ENCODE measurements at regions not wholly inside any gene's neighbourhood (a gene's known extent, or its start where the extent isn't known, plus 50 kb on each side); places are given as distances from the start of the nearest gene placed in this dataset.

DNA sequence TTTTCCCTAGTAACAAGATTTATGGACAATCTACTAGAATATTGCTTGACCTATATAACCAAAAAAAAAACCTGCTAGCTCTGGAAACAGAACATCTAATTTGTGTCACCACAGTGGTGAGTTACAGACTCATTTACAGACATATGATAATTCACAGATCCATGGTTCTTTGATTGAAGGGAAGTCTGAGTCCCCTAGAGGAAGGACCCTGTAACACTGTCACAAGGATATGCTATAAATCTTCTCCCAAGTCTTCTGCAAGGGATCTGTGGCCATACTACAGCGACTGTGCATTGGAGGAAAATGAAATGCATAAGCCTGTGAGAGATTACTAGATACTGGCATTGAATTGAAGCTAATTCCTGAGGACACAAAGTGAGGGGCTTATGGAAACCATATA lies 630.6 kb upstream of the SGCD start:
- H3K79me2 ChIP-seq (ENCODE audit: control insufficient read depth, insufficient read depth, low read length) = no peaks in the 10 kb centered on the region
- no TSS peak for BruUV-seq (replicated peaks)
- H3K9me3 ChIP-seq (replicated peaks; ENCODE audit: control insufficient read depth, insufficient read depth, low read length) = no peaks in the 10 kb centered on the region
- H4K20me1 ChIP-seq (replicated peaks; ENCODE audit: control insufficient read depth, extremely low read depth, insufficient read depth, low read length) = no peaks in the 10 kb centered on the region
- no peaks in the 10 kb centered on the region for H3K9me1 ChIP-seq (replicated peaks; ENCODE audit: control insufficient read depth, extremely low read depth, insufficient read depth, low read length)
- H3K36me3 ChIP-seq (ENCODE audit: control insufficient read depth in 2 of 2, extremely low read depth in 1 of 2, insufficient read depth in 2 of 2, low read length in 2 of 2) = no peaks in the 10 kb centered on the region
- CTCF ChIA-PET = no interaction called here
- POLR2A ChIA-PET = no interaction called here
- intact Hi-C loops (cut with micrococcal nuclease) = no loop called here
- TF ChIP-seq JUN (IDR thresholded peaks at IDR 0.05; ENCODE audit: borderline replicate concordance, insufficient read depth, insufficient read length, low read depth) (no peak), MYC (IDR thresholded peaks at IDR 0.05; ENCODE audit: low read depth, low read length) (no peak), POLR2AphosphoS5 (IDR thresholded peaks at IDR 0.05; ENCODE audit: insufficient read depth, low read depth, low read length) (no peak), EZH2 (IDR thresholded peaks at IDR 0.05; ENCODE audit: borderline replicate concordance, low read depth, low read length, severe bottlenecking) (no peak), FOS (IDR thresholded peaks at IDR 0.05; ENCODE audit: borderline replicate concordance, insufficient read depth, low read length) (no peak), GATA2 (IDR thresholded peaks at IDR 0.05; ENCODE audit: insufficient read depth, insufficient read length, low read depth, low read length) (no peak), POLR2A (IDR thresholded peaks at IDR 0.05; ENCODE audit: low read depth, low read length) (no peak)
- TF ChIP-seq, protein P1, sequence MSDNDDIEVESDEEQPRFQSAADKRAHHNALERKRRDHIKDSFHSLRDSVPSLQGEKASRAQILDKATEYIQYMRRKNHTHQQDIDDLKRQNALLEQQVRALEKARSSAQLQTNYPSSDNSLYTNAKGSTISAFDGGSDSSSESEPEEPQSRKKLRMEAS (IDR thresholded peaks at IDR 0.05; ENCODE audit: insufficient read depth, insufficient read length) = no peak
- TF ChIP-seq, protein P2, sequence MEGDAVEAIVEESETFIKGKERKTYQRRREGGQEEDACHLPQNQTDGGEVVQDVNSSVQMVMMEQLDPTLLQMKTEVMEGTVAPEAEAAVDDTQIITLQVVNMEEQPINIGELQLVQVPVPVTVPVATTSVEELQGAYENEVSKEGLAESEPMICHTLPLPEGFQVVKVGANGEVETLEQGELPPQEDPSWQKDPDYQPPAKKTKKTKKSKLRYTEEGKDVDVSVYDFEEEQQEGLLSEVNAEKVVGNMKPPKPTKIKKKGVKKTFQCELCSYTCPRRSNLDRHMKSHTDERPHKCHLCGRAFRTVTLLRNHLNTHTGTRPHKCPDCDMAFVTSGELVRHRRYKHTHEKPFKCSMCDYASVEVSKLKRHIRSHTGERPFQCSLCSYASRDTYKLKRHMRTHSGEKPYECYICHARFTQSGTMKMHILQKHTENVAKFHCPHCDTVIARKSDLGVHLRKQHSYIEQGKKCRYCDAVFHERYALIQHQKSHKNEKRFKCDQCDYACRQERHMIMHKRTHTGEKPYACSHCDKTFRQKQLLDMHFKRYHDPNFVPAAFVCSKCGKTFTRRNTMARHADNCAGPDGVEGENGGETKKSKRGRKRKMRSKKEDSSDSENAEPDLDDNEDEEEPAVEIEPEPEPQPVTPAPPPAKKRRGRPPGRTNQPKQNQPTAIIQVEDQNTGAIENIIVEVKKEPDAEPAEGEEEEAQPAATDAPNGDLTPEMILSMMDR (IDR thresholded peaks at IDR 0.05; ENCODE audit: extremely low read depth in 1 of 2, insufficient read depth in 1 of 2, low read depth in 1 of 2, low read length in 2 of 2) = no peak
- H2AFZ ChIP-seq (ENCODE audit: low read depth, low read length) = no peak overlapping the region
- H3K4me2 ChIP-seq (ENCODE audit: insufficient read depth, low read length) = no peak overlapping the region
- H3K9ac ChIP-seq (replicated peaks; ENCODE audit: extremely low read depth, insufficient read depth, low read length) = no peak overlapping the region
- DNase-seq (ENCODE audit: low read depth, low spot score) (no peak), FAIRE-seq (no peak)
- no peak overlapping the region for H3K4me3 ChIP-seq (replicated peaks in 1 of 3; ENCODE audit: insufficient read depth in 1 of 3, low read depth in 1 of 3, low read length in 3 of 3)
- H3K27ac ChIP-seq (ENCODE audit: insufficient read depth, low read depth, low read length) = no peak overlapping the region
- dilution Hi-C loops (cut with MboI; ENCODE audit: extremely low pct_ligation_motif_present, low sequenced_read_pairs) = no loop called here
- H3K4me1 ChIP-seq (ENCODE audit: control insufficient read depth, extremely low read depth, insufficient read depth, low read length) = no peaks in the 10 kb centered on the region
- no peaks in the 10 kb centered on the region for H3K27me3 ChIP-seq (ENCODE audit: control insufficient read depth in 2 of 2, insufficient read depth in 2 of 2, low read length in 2 of 2)

Measured in endothelial cell of umbilical vein (primary cell).